ENCODE measurements at regions not wholly inside any gene's neighbourhood (a gene's known extent, or its start where the extent isn't known, plus 50 kb on each side); places are given as distances from the start of the nearest gene placed in this dataset.

- TF ChIP-seq FOSL1 (IDR thresholded peaks at IDR 0.05; ENCODE audit: low read depth) = no peak
- no peak for TF ChIP-seq POLR2A (IDR thresholded peaks at IDR 0.05; ENCODE audit: borderline replicate concordance, extremely low read depth, insufficient read depth, insufficient read length)
- no peak for TF ChIP-seq CTCF (IDR thresholded peaks at IDR 0.05 in 2 of 3, conservative IDR thresholded peaks at IDR 0.05 in 1 of 3; ENCODE audit: borderline replicate concordance in 1 of 3, insufficient read depth in 1 of 3, low read depth in 2 of 3, low read length in 2 of 3)
- TF ChIP-seq EZH2 (IDR thresholded peaks at IDR 0.05) = no peak
- no peak for TF ChIP-seq POLR2AphosphoS5 (IDR thresholded peaks at IDR 0.05; ENCODE audit: low read depth, low read length)
- no peak for TF ChIP-seq EZH2phosphoT487 (IDR thresholded peaks at IDR 0.05; ENCODE audit: borderline replicate concordance)
- no peak for TF ChIP-seq JUND (IDR thresholded peaks at IDR 0.05)
- TF ChIP-seq SIN3A (IDR thresholded peaks at IDR 0.05; ENCODE audit: low read depth) = no peak
Observed at GRCh38 chr2:194954218-194954617, 702.8 kb upstream of the SLC39A10 start.

Measured in HCT116 (cell line).